Ishikawa (cell line): ENCODE measurements at regions not wholly inside any gene's neighbourhood (a gene's known extent, or its start where the extent isn't known, plus 50 kb on each side); places are given as distances from the start of the nearest gene placed in this dataset.

Experiments
- CEBPB ChIP-seq: IDR thresholded peaks from 2 replicates; pipeline ENCODE4 v1.6.1; 2012
- CREB1 ChIP-seq: IDR thresholded peaks from 2 replicates; pipeline ENCODE4 v1.6.1; 2012; ENCODE audit warnings: low read depth
- EGR1 ChIP-seq: IDR thresholded peaks from 2 replicates; pipeline ENCODE4 v1.6.1; 2012
- EP300 ChIP-seq: IDR thresholded peaks from 2 replicates; pipeline ENCODE4 v1.6.1; 2012; ENCODE audit warnings: borderline replicate concordance
- FOXM1 ChIP-seq: IDR thresholded peaks from 2 replicates; pipeline ENCODE4 v1.6.1; 2012; ENCODE audit warnings: low read depth, borderline replicate concordance
- MAX ChIP-seq: IDR thresholded peaks from 2 replicates; pipeline ENCODE4 v1.6.1; 2012
- NFIC ChIP-seq: IDR thresholded peaks from 2 replicates; pipeline ENCODE4 v1.6.1; 2012
- RAD21 ChIP-seq: IDR thresholded peaks from 2 replicates; pipeline ENCODE4 v1.6.1; 2012; ENCODE audit warnings: low read depth
- REST ChIP-seq: IDR thresholded peaks from 2 replicates; pipeline ENCODE4 v1.6.1; 2012; ENCODE audit warnings: low read depth, mild to moderate bottlenecking
- TAF1 ChIP-seq: IDR thresholded peaks from 2 replicates; pipeline ENCODE4 v1.6.1; 2012; ENCODE audit warnings: low read depth, mild to moderate bottlenecking
- TCF12 ChIP-seq: IDR thresholded peaks from 2 replicates; pipeline ENCODE4 v1.6.1; 2012; ENCODE audit warnings: low read depth
- TEAD4 ChIP-seq: IDR thresholded peaks from 2 replicates; pipeline ENCODE4 v1.6.1; 2012
- USF1 ChIP-seq: IDR thresholded peaks from 2 replicates; pipeline ENCODE4 v1.6.1; 2012
- YY1 ChIP-seq: IDR thresholded peaks from 2 replicates; pipeline ENCODE4 v1.6.1; 2012; ENCODE audit warnings: low read depth
- ZBTB7A ChIP-seq: IDR thresholded peaks from 2 replicates; pipeline ENCODE4 v1.6.1; 2012; ENCODE audit warnings: low read depth

- TF ChIP-seq USF1 (no peak), RAD21 (no peak), ZBTB7A (no peak), YY1 (no peak), TAF1 (no peak), CEBPB (no peak), EGR1 (no peak), REST (no peak), CREB1 (no peak), TEAD4 (no peak), TCF12 (no peak), FOXM1 (no peak)
Measured at GRCh38 chr3:102059145-102059943, 210.0 kb downstream of the NFKBIZ start.

- TF ChIP-seq EGR1: no peak
- no peak for TF ChIP-seq TCF12
- TF ChIP-seq MAX: no peak
- no peak for TF ChIP-seq REST
- no peak for TF ChIP-seq CEBPB
- TF ChIP-seq NFIC: no peak
- TF ChIP-seq FOXM1: no peak
- TF ChIP-seq USF1: no peak
- no peak for TF ChIP-seq ZBTB7A
- TF ChIP-seq YY1: no peak
- TF ChIP-seq CREB1: no peak
- TF ChIP-seq EP300: no peak
- no peak for TF ChIP-seq RAD21
- no peak for TF ChIP-seq TAF1
- no peak for TF ChIP-seq TEAD4
Measured at GRCh38 chr3:102060814-102061213, 211.5 kb downstream of the NFKBIZ start.

- TF ChIP-seq YY1 (no peak), TEAD4 (no peak), FOXM1 (no peak), REST (no peak), ZBTB7A (no peak), TAF1 (no peak), EP300 (no peak), NFIC (no peak)
Measured at GRCh38 chr3:102063572-102063971, 214.3 kb downstream of the NFKBIZ start.

- TF ChIP-seq TCF12 (no peak), CREB1 (no peak), YY1 (no peak), FOXM1 (no peak)
Measured at GRCh38 chr3:102066470-102066869, 217.2 kb downstream of the NFKBIZ start.

- TF ChIP-seq ZBTB7A: no peak
- TF ChIP-seq FOXM1: no peak
- no peak for TF ChIP-seq TCF12
- no peak for TF ChIP-seq CEBPB
- no peak for TF ChIP-seq NFIC
Measured at GRCh38 chr3:102068327-102068726, 219.0 kb downstream of the NFKBIZ start.
